ENCODE measurements at regions not wholly inside any gene's neighbourhood (a gene's known extent, or its start where the extent isn't known, plus 50 kb on each side); places are given as distances from the start of the nearest gene placed in this dataset.

DNA sequence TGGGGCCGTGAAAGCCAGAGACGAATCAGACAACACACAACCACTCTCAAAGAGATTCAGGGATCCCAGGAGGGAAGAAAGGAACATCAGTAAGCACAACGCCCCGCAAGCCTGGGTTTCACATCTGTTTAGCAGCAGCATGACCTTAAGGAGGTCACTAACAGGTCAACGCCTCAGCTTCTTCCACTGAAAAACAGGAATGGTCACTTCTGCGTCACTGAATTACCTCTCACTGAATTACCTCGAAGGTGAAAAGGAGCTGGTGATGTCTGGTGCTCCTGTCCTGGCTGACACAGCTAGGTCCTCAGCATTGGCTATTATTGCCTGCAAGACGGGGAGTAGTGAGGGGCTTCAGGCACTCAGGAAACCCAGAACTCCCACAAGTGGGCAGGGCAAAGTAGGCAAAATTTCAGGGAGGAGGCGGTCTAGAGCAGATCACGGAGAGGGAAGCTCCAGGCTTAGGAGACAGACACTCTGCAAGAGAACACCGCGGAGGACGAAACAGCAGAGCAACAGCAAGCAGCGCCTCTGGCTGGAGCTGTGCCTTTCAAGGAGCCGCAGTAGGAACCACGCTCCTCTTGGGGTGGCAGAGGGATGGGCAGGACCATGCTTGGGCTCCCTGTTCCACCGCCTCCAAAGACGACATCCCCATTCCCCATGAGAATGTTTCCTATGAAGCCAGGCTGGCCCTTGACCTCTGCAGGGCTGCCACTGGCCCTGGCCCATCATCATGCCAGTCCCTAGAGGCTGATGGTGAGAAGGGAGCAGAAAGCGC lies 108.4 kb downstream of the SINHCAF start:
- H3K36me3 Mint-ChIP-seq (ENCODE audit: low read depth): no peaks in the 10 kb centered on the region; the same call in 2 of the 3 replicates
- Histone ChIP-seq H3K79me2 (replicated peaks; ENCODE audit: insufficient read depth) (no peaks in the 10 kb centered on the region), H3K4me2 (peak overlapping the region; percentile 10; the same call in 1 of the 2 replicates), H3K9me2 (ENCODE audit: insufficient read depth) (peaks cover 11% of the 10 kb centered on the region; the same call in 1 of the 2 replicates), H3K4me1 (ENCODE audit: insufficient read depth) (peaks cover 18% of the 10 kb centered on the region), H3K27ac (ENCODE audit: low read depth) (no peak overlapping the region), H4K20me1 (replicated peaks; ENCODE audit: insufficient read depth) (no peaks in the 10 kb centered on the region), H3K4me3 (no peak overlapping the region), H3K27me3 (ENCODE audit: insufficient read depth) (no peaks in the 10 kb centered on the region), H3K36me3 (ENCODE audit: insufficient read depth) (no peaks in the 10 kb centered on the region), H2AFZ (peak overlapping the region; percentile 80), H3F3A (replicated peaks; ENCODE audit: low read depth) (no peaks in the 10 kb centered on the region)
- no peak overlapping the region for H3K4me3 Mint-ChIP-seq
- DNase-seq (ENCODE audit: low spot score) (peak; percentile 32), ATAC-seq (peak; percentile 67)
- no peak overlapping the region for H3K27ac Mint-ChIP-seq
- peaks cover 40% of the 10 kb centered on the region for H3K4me1 Mint-ChIP-seq
- TF ChIP-seq JUNB (IDR thresholded peaks at IDR 0.05; ENCODE audit: unreplicated experiment) (no peak), POLR2AphosphoS5 (IDR thresholded peaks at IDR 0.05; ENCODE audit: low read depth) (no peak)
- H3K9me3 Mint-ChIP-seq: peaks cover 3% of the 10 kb centered on the region; the same call in 2 of the 3 replicates
- H3K27me3 Mint-ChIP-seq (ENCODE audit: insufficient read depth, low read depth, poor library complexity): peaks cover 6% of the 10 kb centered on the region

- H3K36me3 Mint-ChIP-seq (ENCODE audit: low read depth): no peaks in the 10 kb centered on the region; the same call in 2 of the 3 replicates
- no peaks in the 10 kb centered on the region for H4K20me1 ChIP-seq (replicated peaks; ENCODE audit: insufficient read depth)
- no peaks in the 10 kb centered on the region for H3F3A ChIP-seq (replicated peaks; ENCODE audit: low read depth)
- no peaks in the 10 kb centered on the region for H3K36me3 ChIP-seq (ENCODE audit: insufficient read depth)
- no peak overlapping the region for H3K4me3 Mint-ChIP-seq
- H3K4me1 Mint-ChIP-seq: peaks cover 40% of the 10 kb centered on the region
- H3K4me3 ChIP-seq: no peak overlapping the region
- H3K27me3 Mint-ChIP-seq (ENCODE audit: insufficient read depth, low read depth, poor library complexity): peaks cover 10% of the 10 kb centered on the region
- H3K27me3 ChIP-seq (ENCODE audit: insufficient read depth): no peaks in the 10 kb centered on the region
- H3K9me2 ChIP-seq (ENCODE audit: insufficient read depth): peaks cover 11% of the 10 kb centered on the region; the same call in 1 of the 2 replicates
- ATAC-seq: peak; percentile 59
- H3K9me3 Mint-ChIP-seq: peaks cover 3% of the 10 kb centered on the region; the same call in 2 of the 3 replicates
- peak; percentile 52 for DNase-seq (ENCODE audit: low spot score)
- no peaks in the 10 kb centered on the region for H3K79me2 ChIP-seq (replicated peaks; ENCODE audit: insufficient read depth)
- H3K4me2 ChIP-seq: peak overlapping the region; percentile 10; the same call in 1 of the 2 replicates
- peaks cover 18% of the 10 kb centered on the region for H3K4me1 ChIP-seq (ENCODE audit: insufficient read depth)
- peak overlapping the region; percentile 80; the same call in 1 of the 2 replicates for H2AFZ ChIP-seq
- no peak overlapping the region for H3K27ac Mint-ChIP-seq
- H3K27ac ChIP-seq (ENCODE audit: low read depth): no peak overlapping the region
- TF ChIP-seq ZNF331 (CRISPR knock-in tag; IDR thresholded peaks at IDR 0.05; ENCODE audit: low read depth) (no peak), CREB1 (CRISPR knock-in tag; IDR thresholded peaks at IDR 0.05; ENCODE audit: low read depth) (no peak), STAT1 (IDR thresholded peaks at IDR 0.05; ENCODE audit: unreplicated experiment) (no peak), JUNB (IDR thresholded peaks at IDR 0.05; ENCODE audit: unreplicated experiment) (no peak), REST (IDR thresholded peaks at IDR 0.05; ENCODE audit: unreplicated experiment) (no peak), ZNF114 (CRISPR knock-in tag; IDR thresholded peaks at IDR 0.05) (no peak), POLR2AphosphoS5 (IDR thresholded peaks at IDR 0.05; ENCODE audit: low read depth) (no peak), EZH2 (IDR thresholded peaks at IDR 0.05; ENCODE audit: low read depth, unreplicated experiment) (no peak), NANOG (IDR thresholded peaks at IDR 0.05; ENCODE audit: borderline replicate concordance) (no peak), EZH2phosphoT487 (IDR thresholded peaks at IDR 0.05; ENCODE audit: unreplicated experiment) (no peak)
- TF ChIP-seq, protein P1, sequence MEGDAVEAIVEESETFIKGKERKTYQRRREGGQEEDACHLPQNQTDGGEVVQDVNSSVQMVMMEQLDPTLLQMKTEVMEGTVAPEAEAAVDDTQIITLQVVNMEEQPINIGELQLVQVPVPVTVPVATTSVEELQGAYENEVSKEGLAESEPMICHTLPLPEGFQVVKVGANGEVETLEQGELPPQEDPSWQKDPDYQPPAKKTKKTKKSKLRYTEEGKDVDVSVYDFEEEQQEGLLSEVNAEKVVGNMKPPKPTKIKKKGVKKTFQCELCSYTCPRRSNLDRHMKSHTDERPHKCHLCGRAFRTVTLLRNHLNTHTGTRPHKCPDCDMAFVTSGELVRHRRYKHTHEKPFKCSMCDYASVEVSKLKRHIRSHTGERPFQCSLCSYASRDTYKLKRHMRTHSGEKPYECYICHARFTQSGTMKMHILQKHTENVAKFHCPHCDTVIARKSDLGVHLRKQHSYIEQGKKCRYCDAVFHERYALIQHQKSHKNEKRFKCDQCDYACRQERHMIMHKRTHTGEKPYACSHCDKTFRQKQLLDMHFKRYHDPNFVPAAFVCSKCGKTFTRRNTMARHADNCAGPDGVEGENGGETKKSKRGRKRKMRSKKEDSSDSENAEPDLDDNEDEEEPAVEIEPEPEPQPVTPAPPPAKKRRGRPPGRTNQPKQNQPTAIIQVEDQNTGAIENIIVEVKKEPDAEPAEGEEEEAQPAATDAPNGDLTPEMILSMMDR (conservative IDR thresholded peaks at IDR 0.05; ENCODE audit: low read depth in 2 of 2): no peak
- TF ChIP-seq, protein P2, sequence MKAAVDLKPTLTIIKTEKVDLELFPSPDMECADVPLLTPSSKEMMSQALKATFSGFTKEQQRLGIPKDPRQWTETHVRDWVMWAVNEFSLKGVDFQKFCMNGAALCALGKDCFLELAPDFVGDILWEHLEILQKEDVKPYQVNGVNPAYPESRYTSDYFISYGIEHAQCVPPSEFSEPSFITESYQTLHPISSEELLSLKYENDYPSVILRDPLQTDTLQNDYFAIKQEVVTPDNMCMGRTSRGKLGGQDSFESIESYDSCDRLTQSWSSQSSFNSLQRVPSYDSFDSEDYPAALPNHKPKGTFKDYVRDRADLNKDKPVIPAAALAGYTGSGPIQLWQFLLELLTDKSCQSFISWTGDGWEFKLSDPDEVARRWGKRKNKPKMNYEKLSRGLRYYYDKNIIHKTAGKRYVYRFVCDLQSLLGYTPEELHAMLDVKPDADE (IDR thresholded peaks at IDR 0.05): no peak
These were observed 107.5 kb downstream of the SINHCAF start for GRCh38 chr12:31218203-31219025.

Data from GM23338 (cell line).